Peyer's patch (tissue), 4 donors: ENCODE measurements at regions not wholly inside any gene's neighbourhood (a gene's known extent, or its start where the extent isn't known, plus 50 kb on each side); places are given as distances from the start of the nearest gene placed in this dataset.

Experiments
- CTCF ChIP-seq, 6 experiments: fragments of 450-650 bp in 4 of 6; fragments of 200-600 bp in 2 of 6; sonication (generic) in 1 of 6; IDR thresholded peaks; one replicate each; pipeline ENCODE4 v1.5.1; 2017 to 2019; ENCODE audit warnings: antibody characterized with exemption in 6 of 6, mild to moderate bottlenecking in 3 of 6, moderate library complexity in 1 of 6
- POLR2A ChIP-seq, 2 donors: fragments of 450-650 bp; IDR thresholded peaks; one replicate each; pipeline ENCODE4 v1.5.1; 2017; ENCODE audit warnings: antibody characterized with exemption in 2 of 2, mild to moderate bottlenecking in 2 of 2, moderate library complexity in 2 of 2

GRCh38 chr5:89313804-89314588, 431.0 kb upstream of the MEF2C start:
- TF ChIP-seq POLR2A (IDR thresholded peaks at IDR 0.05) (no peak), CTCF (IDR thresholded peaks at IDR 0.05) (no peak)
